SU-DHL-6 (cell line): ENCODE measurements at regions not wholly inside any gene's neighbourhood (a gene's known extent, or its start where the extent isn't known, plus 50 kb on each side); places are given as distances from the start of the nearest gene placed in this dataset.
A peak's percentile ranks its signal among the peaks of the same experiment; 100 is the strongest.

ENCODE experiments used
- H2AFZ ChIP-seq: fragments of 200-600 bp; sonication (generic); 2 replicates; pipeline ENCODE4 v1.6.1; 2014; ENCODE audit warnings: low read depth, mild to moderate bottlenecking, moderate library complexity, mixed read lengths, antibody characterized with exemption, low read length; ENCODE audit not compliant: severe bottlenecking
- H3F3A ChIP-seq: fragments of 200-600 bp; shearing (Covaris generic); 2 replicates; pipeline ENCODE4 v1.6.0; 2016; ENCODE audit warnings: antibody characterized with exemption, mild to moderate bottlenecking; ENCODE audit not compliant: insufficient read depth
- H3K27ac ChIP-seq: fragments of 200-600 bp; sonication (generic); 2 replicates; pipeline ENCODE4 v1.5.1; 2016; ENCODE audit warnings: low read depth, mild to moderate bottlenecking, low read length, moderate library complexity, mixed read lengths
- H3K27me3 ChIP-seq: fragments of 200-600 bp; sonication (generic), shearing (Covaris generic); 2 replicates; pipeline ENCODE4 v1.6.0; 2014; ENCODE audit warnings: mild to moderate bottlenecking, low read length
- H3K36me3 ChIP-seq: fragments of 200-600 bp; sonication (generic); 2 replicates; pipeline ENCODE4 v1.6.1; 2014; ENCODE audit warnings: mild to moderate bottlenecking, low read length, mixed read lengths
- H3K4me2 ChIP-seq: fragments of 300-600, 200-600 bp; shearing (Covaris generic), sonication (generic); 2 replicates; pipeline ENCODE4 v1.6.0; 2014; ENCODE audit warnings: low read length, low read depth, mild to moderate bottlenecking; ENCODE audit not compliant: poor library complexity, severe bottlenecking
- H3K4me3 ChIP-seq: fragments of 200-600 bp; sonication (generic); 2 replicates; pipeline ENCODE4 v1.5.1; 2014; ENCODE audit warnings: antibody characterized with exemption, low read length, mild to moderate bottlenecking, mixed read lengths; ENCODE audit not compliant: insufficient read depth, poor library complexity, severe bottlenecking
- H3K79me2 ChIP-seq: fragments of 200-600 bp; sonication (generic); 2 replicates; pipeline ENCODE4 v1.6.1; 2014; ENCODE audit warnings: mild to moderate bottlenecking, low read length, moderate library complexity; ENCODE audit not compliant: insufficient read depth
- H3K9ac ChIP-seq: fragments of 200-600 bp; sonication (generic); 2 replicates; pipeline ENCODE4 v1.7.0; 2014; ENCODE audit warnings: mild to moderate bottlenecking, low read length
- H3K9me2 ChIP-seq: fragments of 200-600 bp; sonication (generic); replicated peaks from 2 replicates; pipeline ENCODE4 v1.6.1; 2014; ENCODE audit warnings: low read length; ENCODE audit not compliant: insufficient read depth
- H3K9me3 ChIP-seq: fragments of 200-600 bp; sonication (generic); 2 replicates; pipeline ENCODE4 v1.6.1; 2014; ENCODE audit warnings: low read length, mixed read lengths; ENCODE audit not compliant: insufficient read depth
- H4K20me1 ChIP-seq: fragments of 200-600 bp; sonication (generic); 2 replicates; pipeline ENCODE4 v1.6.1; 2014; ENCODE audit warnings: low read depth, mild to moderate bottlenecking, antibody characterized with exemption, low read length, moderate library complexity, mixed read lengths
- EZH2phosphoT487 ChIP-seq: fragments of 200-600 bp; sonication (generic), shearing (Covaris generic); conservative IDR thresholded peaks from 2 replicates; pipeline ENCODE4 v1.6.1; 2018; ENCODE audit warnings: mild to moderate bottlenecking, antibody characterized with exemption, low read length, moderate library complexity, mixed read lengths
- TF ChIP-seq, protein P1 (sequence below): fragments of 200-600 bp; sonication (generic); IDR thresholded peaks from one replicate; pipeline ENCODE4 v1.5.1; 2017; ENCODE audit warnings: antibody characterized with exemption, mild to moderate bottlenecking, low read length, moderate library complexity; ENCODE audit not compliant: insufficient read depth, poor library complexity, severe bottlenecking

DNA sequence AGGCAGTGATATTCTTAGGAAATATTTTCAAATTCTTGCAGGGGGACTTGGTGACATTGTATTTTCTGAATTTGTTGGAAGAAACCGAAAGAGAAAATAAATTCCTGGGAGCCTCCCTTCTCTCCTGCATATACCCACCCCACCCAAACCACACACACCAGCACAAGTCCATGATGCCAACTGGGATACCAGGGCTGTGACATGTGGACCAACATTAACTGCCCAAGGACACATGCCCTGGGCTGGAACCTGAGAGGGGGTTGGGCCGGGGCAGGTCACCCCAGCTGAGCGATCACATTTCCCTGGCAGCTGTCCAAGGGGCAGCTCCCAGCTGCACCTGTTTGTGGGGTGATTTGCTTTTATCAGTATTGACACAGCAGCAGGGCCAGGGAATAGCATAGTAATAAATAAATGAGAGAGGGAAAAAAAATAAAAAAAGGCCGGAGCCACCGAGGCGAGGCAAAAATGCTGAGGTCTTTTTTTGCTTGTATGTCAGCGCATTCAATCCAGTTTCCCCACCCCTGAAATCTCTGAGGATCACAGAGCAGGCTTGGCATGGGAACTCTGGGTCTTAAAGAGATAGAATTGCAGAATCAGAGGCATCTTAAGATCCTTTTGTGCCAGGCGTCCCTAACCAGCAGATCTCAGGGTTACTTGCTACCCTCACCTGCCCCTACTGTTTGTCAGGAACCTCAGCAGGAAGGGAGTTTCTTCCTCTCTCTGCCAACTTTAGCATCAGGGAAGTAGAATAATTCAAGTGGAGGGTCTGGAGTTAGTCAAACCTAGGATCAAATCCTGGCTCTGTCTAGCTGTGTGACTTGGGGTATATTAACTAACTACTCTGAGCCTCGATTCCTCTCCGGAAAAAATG is 66.5 kb upstream of the PIM1 start:
- Histone ChIP-seq H4K20me1 (no peaks in the 10 kb centered on the region), H3K9me2 (no peaks in the 10 kb centered on the region), H2AFZ (peak overlapping the region; percentile 8), H3K79me2 (no peaks in the 10 kb centered on the region), H3K4me3 (peak overlapping the region; percentile 37), H3K36me3 (no peaks in the 10 kb centered on the region), H3K9ac (peak overlapping the region; percentile 50), H3F3A (peaks cover 65% of the 10 kb centered on the region), H3K27me3 (no peaks in the 10 kb centered on the region), H3K27ac (peak overlapping the region; percentile 84), H3K4me2 (peak overlapping the region; percentile 71), H3K9me3 (no peaks in the 10 kb centered on the region)
- no peak for TF ChIP-seq EZH2phosphoT487

DNA sequence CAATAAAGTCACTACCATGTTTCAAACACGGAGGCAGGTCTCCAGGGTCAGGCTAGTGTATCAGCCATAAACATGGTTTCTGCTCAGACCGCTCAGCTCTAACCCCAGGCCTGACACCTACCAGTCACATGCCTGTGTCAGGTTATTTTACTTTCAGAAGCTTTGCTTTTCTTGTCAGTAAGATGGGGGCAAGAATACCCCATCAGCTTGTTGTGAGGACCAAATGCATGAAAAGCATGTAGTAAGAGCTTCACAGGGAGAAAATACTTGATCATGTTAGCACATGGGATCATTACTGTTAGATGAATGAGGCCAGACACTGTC is 65.2 kb upstream of the PIM1 start:
- H3K9me2 ChIP-seq: no peaks in the 10 kb centered on the region
- no peak overlapping the region for H3K4me3 ChIP-seq
- H3K79me2 ChIP-seq: no peaks in the 10 kb centered on the region
- H3F3A ChIP-seq: peaks cover 53% of the 10 kb centered on the region
- no peak overlapping the region for H3K9ac ChIP-seq
- H3K36me3 ChIP-seq: no peaks in the 10 kb centered on the region
- no peaks in the 10 kb centered on the region for H4K20me1 ChIP-seq
- H3K9me3 ChIP-seq: no peaks in the 10 kb centered on the region
- no peak for TF ChIP-seq EZH2phosphoT487
- TF ChIP-seq, protein P1, sequence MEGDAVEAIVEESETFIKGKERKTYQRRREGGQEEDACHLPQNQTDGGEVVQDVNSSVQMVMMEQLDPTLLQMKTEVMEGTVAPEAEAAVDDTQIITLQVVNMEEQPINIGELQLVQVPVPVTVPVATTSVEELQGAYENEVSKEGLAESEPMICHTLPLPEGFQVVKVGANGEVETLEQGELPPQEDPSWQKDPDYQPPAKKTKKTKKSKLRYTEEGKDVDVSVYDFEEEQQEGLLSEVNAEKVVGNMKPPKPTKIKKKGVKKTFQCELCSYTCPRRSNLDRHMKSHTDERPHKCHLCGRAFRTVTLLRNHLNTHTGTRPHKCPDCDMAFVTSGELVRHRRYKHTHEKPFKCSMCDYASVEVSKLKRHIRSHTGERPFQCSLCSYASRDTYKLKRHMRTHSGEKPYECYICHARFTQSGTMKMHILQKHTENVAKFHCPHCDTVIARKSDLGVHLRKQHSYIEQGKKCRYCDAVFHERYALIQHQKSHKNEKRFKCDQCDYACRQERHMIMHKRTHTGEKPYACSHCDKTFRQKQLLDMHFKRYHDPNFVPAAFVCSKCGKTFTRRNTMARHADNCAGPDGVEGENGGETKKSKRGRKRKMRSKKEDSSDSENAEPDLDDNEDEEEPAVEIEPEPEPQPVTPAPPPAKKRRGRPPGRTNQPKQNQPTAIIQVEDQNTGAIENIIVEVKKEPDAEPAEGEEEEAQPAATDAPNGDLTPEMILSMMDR: no peak
- H3K27me3 ChIP-seq: no peaks in the 10 kb centered on the region
- H2AFZ ChIP-seq: no peak overlapping the region
- no peak overlapping the region for H3K27ac ChIP-seq
- H3K4me2 ChIP-seq: no peak overlapping the region

DNA sequence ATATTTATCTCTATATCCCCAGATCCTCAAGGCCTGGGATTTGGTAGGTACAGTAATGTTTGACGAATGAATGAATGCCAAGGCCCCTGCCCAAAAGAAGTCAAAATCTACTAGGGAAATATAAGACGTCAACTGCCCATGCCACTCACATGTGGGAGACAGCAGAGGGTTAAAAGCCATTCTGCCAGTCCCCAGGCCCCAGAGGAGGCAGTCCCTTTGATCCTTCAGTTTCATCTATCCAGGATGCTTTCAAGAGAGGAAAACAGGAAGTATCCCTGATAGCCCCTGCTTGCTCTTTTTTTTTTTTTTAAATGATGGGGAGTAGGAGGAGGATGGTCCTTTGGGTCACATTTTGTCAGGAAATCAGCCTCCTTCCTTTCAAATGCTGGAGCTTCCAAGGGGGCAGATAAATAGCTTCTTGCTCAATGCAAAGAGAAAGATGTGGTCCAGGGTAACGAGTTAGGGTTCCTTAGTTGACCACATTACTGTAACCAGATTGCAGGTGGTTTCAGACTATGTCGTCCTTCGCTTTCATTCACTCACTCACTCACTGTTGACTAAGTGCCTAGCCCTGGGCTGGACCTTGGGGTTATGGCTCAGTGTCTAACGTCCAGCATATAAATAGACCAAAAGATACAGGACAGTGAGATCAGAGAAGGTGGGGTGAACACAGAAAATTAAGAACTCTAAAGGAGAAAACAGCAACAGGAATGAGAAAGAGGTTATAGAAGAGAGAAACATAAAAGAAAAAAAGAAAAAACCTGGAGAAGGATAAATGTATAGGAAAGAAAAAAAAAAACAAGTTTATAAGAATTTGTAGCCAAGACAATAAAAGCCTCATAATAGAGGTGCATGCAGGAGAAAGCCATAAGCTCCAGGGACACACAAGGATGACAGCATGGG is 64.6 kb upstream of the PIM1 start:
- H3K9ac ChIP-seq: no peak overlapping the region
- no peaks in the 10 kb centered on the region for H3K79me2 ChIP-seq
- H2AFZ ChIP-seq: no peak overlapping the region
- no peak overlapping the region for H3K4me3 ChIP-seq
- no peaks in the 10 kb centered on the region for H3K9me2 ChIP-seq
- no peaks in the 10 kb centered on the region for H3K27me3 ChIP-seq
- H3K27ac ChIP-seq: no peak overlapping the region
- H3K4me2 ChIP-seq: no peak overlapping the region
- H3K9me3 ChIP-seq: no peaks in the 10 kb centered on the region
- H3K36me3 ChIP-seq: no peaks in the 10 kb centered on the region
- TF ChIP-seq, protein P1: no peak
- TF ChIP-seq EZH2phosphoT487: no peak
- peaks cover 47% of the 10 kb centered on the region for H3F3A ChIP-seq
- no peaks in the 10 kb centered on the region for H4K20me1 ChIP-seq
